OCI-LY3 (cell line): ENCODE measurements at regions not wholly inside any gene's neighbourhood (a gene's known extent, or its start where the extent isn't known, plus 50 kb on each side); places are given as distances from the start of the nearest gene placed in this dataset.

Experiments
- EZH2phosphoT487 ChIP-seq: fragments of 200-600 bp; shearing (Covaris generic); IDR thresholded peaks from 2 replicates; pipeline ENCODE4 v1.6.1; 2018; ENCODE audit warnings: antibody characterized with exemption, mixed run types, low read depth
- TF ChIP-seq, protein P1 (sequence below): fragments of 200-600, 300-600 bp; sonication (generic); IDR thresholded peaks from 2 replicates; pipeline ENCODE4 v1.5.1; 2014; ENCODE audit warnings: antibody characterized with exemption, low read length, low read depth

DNA sequence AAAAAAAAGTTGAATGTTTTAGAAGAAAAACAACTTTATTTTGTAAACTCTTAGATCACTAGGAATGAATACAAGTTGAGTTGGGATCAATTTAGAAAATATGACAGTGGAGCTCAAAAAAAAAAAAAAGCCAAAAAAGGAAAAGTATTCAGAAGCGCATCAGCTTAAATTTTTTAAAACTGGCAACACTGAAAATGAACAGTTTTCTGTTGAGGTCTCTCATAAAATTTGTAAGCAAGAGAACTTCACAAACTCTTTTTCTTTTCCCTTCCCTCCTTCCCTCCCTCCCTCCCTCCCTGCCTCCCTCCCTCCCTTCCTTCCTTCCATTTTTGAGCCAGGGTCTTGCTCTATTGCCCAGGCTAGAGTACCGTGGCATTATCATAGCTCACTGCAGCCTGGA, 143.9 kb downstream of the B3GNT2 start:
- TF ChIP-seq, protein P1, sequence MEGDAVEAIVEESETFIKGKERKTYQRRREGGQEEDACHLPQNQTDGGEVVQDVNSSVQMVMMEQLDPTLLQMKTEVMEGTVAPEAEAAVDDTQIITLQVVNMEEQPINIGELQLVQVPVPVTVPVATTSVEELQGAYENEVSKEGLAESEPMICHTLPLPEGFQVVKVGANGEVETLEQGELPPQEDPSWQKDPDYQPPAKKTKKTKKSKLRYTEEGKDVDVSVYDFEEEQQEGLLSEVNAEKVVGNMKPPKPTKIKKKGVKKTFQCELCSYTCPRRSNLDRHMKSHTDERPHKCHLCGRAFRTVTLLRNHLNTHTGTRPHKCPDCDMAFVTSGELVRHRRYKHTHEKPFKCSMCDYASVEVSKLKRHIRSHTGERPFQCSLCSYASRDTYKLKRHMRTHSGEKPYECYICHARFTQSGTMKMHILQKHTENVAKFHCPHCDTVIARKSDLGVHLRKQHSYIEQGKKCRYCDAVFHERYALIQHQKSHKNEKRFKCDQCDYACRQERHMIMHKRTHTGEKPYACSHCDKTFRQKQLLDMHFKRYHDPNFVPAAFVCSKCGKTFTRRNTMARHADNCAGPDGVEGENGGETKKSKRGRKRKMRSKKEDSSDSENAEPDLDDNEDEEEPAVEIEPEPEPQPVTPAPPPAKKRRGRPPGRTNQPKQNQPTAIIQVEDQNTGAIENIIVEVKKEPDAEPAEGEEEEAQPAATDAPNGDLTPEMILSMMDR = no peak
- no peak for TF ChIP-seq EZH2phosphoT487
